H9 (cell line): ENCODE measurements at regions not wholly inside any gene's neighbourhood (a gene's known extent, or its start where the extent isn't known, plus 50 kb on each side); places are given as distances from the start of the nearest gene placed in this dataset.
A peak's percentile ranks its signal among the peaks of the same experiment; 100 is the strongest.

Experiments used
- DNase-seq: peaks from one replicate; pipeline ENCODE4 v3.0.0-alpha.2; 2017
- H2AFZ ChIP-seq: one replicate; pipeline ENCODE4 v1.6.1; 2013; ENCODE audit warnings: mild to moderate bottlenecking, low read length, control low read depth, moderate library complexity
- H2AK5ac ChIP-seq: 2 replicates; pipeline ENCODE4 v1.6.1; 2013; ENCODE audit warnings: low read length, control low read depth, mixed read lengths; ENCODE audit not compliant: insufficient read length
- H2BK120ac ChIP-seq: one replicate; pipeline ENCODE4 v1.6.1; 2013; ENCODE audit warnings: low read depth, mild to moderate bottlenecking, low read length, control low read depth, inconsistent platforms; ENCODE audit not compliant: poor library complexity, severe bottlenecking
- H2BK12ac ChIP-seq: 2 replicates; pipeline ENCODE4 v1.6.1; 2013; ENCODE audit warnings: low read length, control low read depth, mixed read lengths, low read depth; ENCODE audit not compliant: insufficient read length
- H2BK15ac ChIP-seq: 2 replicates; pipeline ENCODE4 v1.6.1; 2013; ENCODE audit warnings: low read depth, low read length, control low read depth
- H2BK20ac ChIP-seq: one replicate; pipeline ENCODE4 v1.6.1; 2013; ENCODE audit warnings: low read depth, mild to moderate bottlenecking, low read length, control low read depth, inconsistent platforms; ENCODE audit not compliant: poor library complexity, severe bottlenecking
- H2BK5ac ChIP-seq: 2 replicates; pipeline ENCODE4 v1.6.1; 2013; ENCODE audit warnings: low read length, control low read depth, mixed read lengths; ENCODE audit not compliant: insufficient read length
- H3K14ac ChIP-seq: 2 replicates; pipeline ENCODE4 v1.6.1; 2013; ENCODE audit warnings: low read length, control low read depth; ENCODE audit not compliant: insufficient read depth
- H3K18ac ChIP-seq: 2 replicates; pipeline ENCODE4 v1.6.1; 2013; ENCODE audit warnings: low read depth, mild to moderate bottlenecking, mixed read lengths, low read length, control low read depth; ENCODE audit not compliant: insufficient read length
- H3K23ac ChIP-seq: 2 replicates; pipeline ENCODE4 v1.6.1; 2013; ENCODE audit warnings: low read length, control low read depth, mixed read lengths, low read depth; ENCODE audit not compliant: insufficient read length
- H3K23me2 ChIP-seq: 2 replicates; pipeline ENCODE4 v1.6.1; 2013; ENCODE audit warnings: low read depth, mild to moderate bottlenecking, mixed read lengths, low read length, control low read depth; ENCODE audit not compliant: insufficient read length, poor library complexity, severe bottlenecking
- H3K27ac ChIP-seq: 2 replicates; pipeline ENCODE4 v1.5.1; 2013; ENCODE audit warnings: low read length, control low read depth, mixed read lengths, low read depth; ENCODE audit not compliant: insufficient read length
- H3K27me3 ChIP-seq: 2 replicates; pipeline ENCODE4 v1.6.1; 2013; ENCODE audit warnings: low read length, control low read depth, inconsistent platforms; ENCODE audit not compliant: insufficient read depth
- H3K4ac ChIP-seq: 2 replicates; pipeline ENCODE4 v1.6.1; 2013; ENCODE audit warnings: low read depth, mild to moderate bottlenecking, control low read depth, inconsistent platforms, low read length, moderate library complexity
- H3K4me1 ChIP-seq: 2 replicates; pipeline ENCODE4 v1.6.1; 2013; ENCODE audit warnings: low read length, control low read depth, inconsistent platforms; ENCODE audit not compliant: insufficient read depth
- H3K4me2 ChIP-seq: 2 replicates; pipeline ENCODE4 v1.6.1; 2013; ENCODE audit warnings: low read length, control low read depth, mixed read lengths; ENCODE audit not compliant: insufficient read length, insufficient read depth
- H3K56ac ChIP-seq: 2 replicates; pipeline ENCODE4 v1.6.1; 2013; ENCODE audit warnings: low read depth, mild to moderate bottlenecking, mixed read lengths, low read length, control low read depth; ENCODE audit not compliant: insufficient read length
- H3K79me1 ChIP-seq: 2 replicates; pipeline ENCODE4 v1.6.1; 2013; ENCODE audit warnings: low read depth, mild to moderate bottlenecking, moderate library complexity, low read length, control low read depth, inconsistent platforms; ENCODE audit not compliant: insufficient read depth, poor library complexity, severe bottlenecking
- H3K79me2 ChIP-seq: 2 replicates; pipeline ENCODE4 v1.6.1; 2013; ENCODE audit warnings: low read length, control low read depth, inconsistent platforms; ENCODE audit not compliant: insufficient read depth
- H3K9ac ChIP-seq: 2 replicates; pipeline ENCODE4 v1.6.1; 2013; ENCODE audit warnings: low read length, control low read depth, mixed read lengths; ENCODE audit not compliant: insufficient read length; ENCODE audit errors: extremely low read depth
- H3K9me3 ChIP-seq: one replicate; pipeline ENCODE4 v1.6.1; 2013; ENCODE audit warnings: low read depth, low read length, inconsistent platforms; ENCODE audit not compliant: control insufficient read depth
- H3T11ph ChIP-seq: one replicate; pipeline ENCODE4 v1.6.1; 2013; ENCODE audit warnings: mild to moderate bottlenecking, low read length, control low read depth, inconsistent platforms
- H4K20me1 ChIP-seq: one replicate; pipeline ENCODE4 v1.6.1; 2013; ENCODE audit not compliant: control insufficient read depth, insufficient read length, insufficient read depth
- H4K5ac ChIP-seq: 2 replicates; pipeline ENCODE4 v1.6.1; 2013; ENCODE audit warnings: low read depth, mild to moderate bottlenecking, mixed read lengths, low read length, control low read depth; ENCODE audit not compliant: insufficient read length
- H4K8ac ChIP-seq: replicated peaks from 2 replicates; pipeline ENCODE4 v1.6.1; 2013; ENCODE audit warnings: low read length, control low read depth, mixed read lengths, low read depth; ENCODE audit not compliant: insufficient read length
- H4K91ac ChIP-seq: 2 replicates; pipeline ENCODE4 v1.6.1; 2013; ENCODE audit warnings: low read depth, mild to moderate bottlenecking, moderate library complexity, mixed read lengths, low read length, control low read depth; ENCODE audit not compliant: insufficient read length
- H3K27ac Mint-ChIP-seq, 3 experiments: 2 replicates in 2 of 3; 3 replicates in 1 of 3; pipeline ENCODE4 v1.8.0; 2020 to 2021; ENCODE audit warnings: mixed read lengths in 3 of 3, mild to moderate bottlenecking in 1 of 3, moderate library complexity in 1 of 3
- H3K27me3 Mint-ChIP-seq: 2 replicates; pipeline ENCODE4 v1.8.0; 2021; ENCODE audit warnings: low read depth, mild to moderate bottlenecking, moderate library complexity, mixed read lengths
- H3K36me3 Mint-ChIP-seq, 3 experiments: 2 replicates in 2 of 3; 3 replicates in 1 of 3; pipeline ENCODE4 v1.8.0; 2020 to 2021; ENCODE audit warnings: low read depth in 3 of 3, mixed read lengths in 3 of 3; ENCODE audit not compliant: insufficient read depth in 1 of 3
- H3K4me1 Mint-ChIP-seq, 2 experiments: 2 replicates each; pipeline ENCODE4 v1.8.0; 2020; ENCODE audit warnings: mixed read lengths in 2 of 2
- H3K4me3 Mint-ChIP-seq, 2 experiments: 2 replicates in 1 of 2; 3 replicates in 1 of 2; pipeline ENCODE4 v1.8.0; 2020 to 2021; ENCODE audit warnings: mild to moderate bottlenecking in 2 of 2, mixed read lengths in 2 of 2, moderate library complexity in 1 of 2
- H3K9me3 Mint-ChIP-seq, 2 experiments: 2 replicates in 1 of 2; 3 replicates in 1 of 2; pipeline ENCODE4 v1.8.0; 2020; ENCODE audit warnings: mild to moderate bottlenecking in 2 of 2, mixed read lengths in 2 of 2, moderate library complexity in 1 of 2
- CTCF ChIP-seq: fragments of 200-600 bp; sonication (generic); conservative IDR thresholded peaks from 3 replicates; pipeline ENCODE4 v1.8.0; 2021; ENCODE audit warnings: antibody characterized with exemption, mild to moderate bottlenecking
- WGBS: extraction: QIAGEN DNeasy Blood & Tissue Kit; methylation state at CpG from one replicate; pipeline ENCODE4 v1.1.7; 2013; ENCODE audit warnings: missing lambda C conversion rate, low lambda C conversion rate, mixed read lengths; ENCODE audit not compliant: insufficient read length; ENCODE audit errors: extremely low coverage; 5-methylcytosine and 5-hydroxymethylcytosine counted together

GRCh38 chr11:116517584-116517983, 255.2 kb downstream of the BUD13 start:
- Histone ChIP-seq H2AFZ (no peak overlapping the region), H3K79me1 (no peaks in the 10 kb centered on the region), H4K20me1 (no peaks in the 10 kb centered on the region), H3K27me3 (no peaks in the 10 kb centered on the region), H4K8ac (no peak overlapping the region), H3K23ac (no peak overlapping the region), H3K9ac (no peak overlapping the region), H4K91ac (no peak overlapping the region), H2BK12ac (no peak overlapping the region), H3K14ac (no peak overlapping the region), H3T11ph (no peak overlapping the region), H3K79me2 (no peaks in the 10 kb centered on the region), H2BK5ac (no peak overlapping the region), H3K18ac (no peak overlapping the region), H2BK120ac (no peak overlapping the region), H2AK5ac (no peak overlapping the region), H3K4me2 (no peak overlapping the region), H2BK20ac (no peak overlapping the region), H3K27ac (no peak overlapping the region), H2BK15ac (no peak overlapping the region), H3K4ac (no peak overlapping the region), H4K5ac (no peak overlapping the region), H3K23me2 (no peaks in the 10 kb centered on the region), H3K9me3 (no peaks in the 10 kb centered on the region), H3K56ac (no peak overlapping the region), H3K4me1 (no peaks in the 10 kb centered on the region)
- H3K36me3 Mint-ChIP-seq, result no peaks in the 10 kb centered on the region
- H3K4me3 Mint-ChIP-seq, result no peak overlapping the region
- WGBS, result no CpG with 5 or more reads among the region's 6 CpGs
- H3K27ac Mint-ChIP-seq, result no peak overlapping the region
- peaks cover 25% of the 10 kb centered on the region for H3K27me3 Mint-ChIP-seq
- peaks cover 6 to 9% of the 10 kb centered on the region in 2 experiments; a peak in 3 of 4 replicates for H3K4me1 Mint-ChIP-seq
- TF ChIP-seq CTCF, result no peak
- DNase-seq, result peak; percentile 12
- no peaks in the 10 kb centered on the region; a peak in 1 of 5 replicates for H3K9me3 Mint-ChIP-seq
